Neural cell (in vitro differentiated cells): ENCODE measurements at regions not wholly inside any gene's neighbourhood (a gene's known extent, or its start where the extent isn't known, plus 50 kb on each side); places are given as distances from the start of the nearest gene placed in this dataset.

Experiments used
- H2AFZ ChIP-seq: fragments of 200-600, 300-800 bp; sonication (generic), shearing (Covaris generic); 2 replicates; pipeline ENCODE4 v1.6.0; 2014; ENCODE audit warnings: low read depth, mild to moderate bottlenecking, antibody characterized with exemption, low read length, moderate library complexity
- H3F3A ChIP-seq: fragments of 200-600 bp; shearing (Covaris generic); 2 replicates; pipeline ENCODE4 v1.6.1; 2016; ENCODE audit warnings: mild to moderate bottlenecking, moderate library complexity, mixed read lengths, antibody characterized with exemption, low read length; ENCODE audit not compliant: insufficient read depth, poor library complexity, severe bottlenecking
- H3K27ac ChIP-seq: fragments of 200-600, 300-800 bp; sonication (generic), shearing (Covaris generic); 2 replicates; pipeline ENCODE4 v1.5.1; 2014; ENCODE audit warnings: mild to moderate bottlenecking, low read length, moderate library complexity
- H3K27me3 ChIP-seq: fragments of 300-800, 200-600 bp; sonication (generic), shearing (Covaris generic); 2 replicates; pipeline ENCODE4 v1.6.0; 2014; ENCODE audit warnings: mild to moderate bottlenecking, low read depth, low read length, moderate library complexity; ENCODE audit not compliant: insufficient read depth
- H3K36me3 ChIP-seq: fragments of 300-800, 200-600 bp; sonication (generic), shearing (Covaris generic); 2 replicates; pipeline ENCODE4 v1.5.1; 2014; ENCODE audit warnings: mild to moderate bottlenecking, antibody characterized with exemption, low read length, moderate library complexity; ENCODE audit not compliant: insufficient read depth
- H3K4me2 ChIP-seq: fragments of 300-800, 200-600 bp; sonication (generic), shearing (Covaris generic); 2 replicates; pipeline ENCODE4 v1.6.0; 2014; ENCODE audit warnings: mild to moderate bottlenecking, low read length
- H3K4me3 ChIP-seq: fragments of 300-800, 200-600 bp; sonication (generic), shearing (Covaris generic); 2 replicates; pipeline ENCODE4 v1.5.1; 2014; ENCODE audit warnings: mild to moderate bottlenecking, low read length, moderate library complexity
- H3K79me2 ChIP-seq: fragments of 200-600 bp; shearing (Covaris generic); replicated peaks from 2 replicates; pipeline ENCODE4 v1.6.0; 2014; ENCODE audit warnings: mild to moderate bottlenecking, low read length, moderate library complexity; ENCODE audit not compliant: insufficient read depth
- H3K9ac ChIP-seq: fragments of 300-800, 200-600 bp; sonication (generic), shearing (Covaris generic); 2 replicates; pipeline ENCODE4 v1.6.1; 2016; ENCODE audit warnings: mild to moderate bottlenecking, low read length, mixed read lengths
- H3K9me2 ChIP-seq: fragments of 200-600 bp; shearing (Covaris generic); 2 replicates; pipeline ENCODE4 v1.6.1; 2016; ENCODE audit warnings: mild to moderate bottlenecking, low read length, mixed read lengths; ENCODE audit not compliant: insufficient read depth
- H3K9me3 ChIP-seq: fragments of 200-600, 300-800 bp; sonication (generic), shearing (Covaris generic); 2 replicates; pipeline ENCODE4 v1.6.1; 2016; ENCODE audit warnings: mild to moderate bottlenecking, mixed run types, low read length, moderate library complexity, mixed read lengths
- H4K20me1 ChIP-seq: fragments of 200-600 bp; shearing (Covaris generic); 2 replicates; pipeline ENCODE4 v1.6.1; 2016; ENCODE audit warnings: mild to moderate bottlenecking, mixed run types; ENCODE audit not compliant: insufficient read depth
- CTCF ChIP-seq: fragments of 450-650 bp; IDR thresholded peaks from 2 replicates; pipeline ENCODE4 v1.5.1; 2014; ENCODE audit warnings: antibody characterized with exemption, mild to moderate bottlenecking, moderate library complexity; ENCODE audit not compliant: poor library complexity, severe bottlenecking
- EP300 ChIP-seq: fragments of 450-650 bp; conservative IDR thresholded peaks from 2 replicates; pipeline ENCODE4 v1.6.1; 2014; ENCODE audit warnings: antibody characterized with exemption, mild to moderate bottlenecking, moderate library complexity; ENCODE audit not compliant: poor library complexity, severe bottlenecking
- EZH2 ChIP-seq: fragments of 200-600, 300-800 bp; shearing (Covaris generic), sonication (generic); IDR thresholded peaks from 2 replicates; pipeline ENCODE4 v1.6.1; 2014; ENCODE audit warnings: antibody characterized with exemption, low read length, borderline replicate concordance, mild to moderate bottlenecking; ENCODE audit not compliant: insufficient read depth, poor library complexity, severe bottlenecking
- MXI1 ChIP-seq: fragments of 450-650 bp; conservative IDR thresholded peaks from 2 replicates; pipeline ENCODE4 v1.6.1; 2014; ENCODE audit warnings: antibody characterized with exemption, mild to moderate bottlenecking; ENCODE audit not compliant: poor library complexity, severe bottlenecking
- POLR2AphosphoS5 ChIP-seq: IDR thresholded peaks from 2 replicates; pipeline ENCODE4 v1.6.1; 2012
- RAD21 ChIP-seq: fragments of 450-650 bp; conservative IDR thresholded peaks from 2 replicates; pipeline ENCODE4 v1.6.1; 2014; ENCODE audit warnings: antibody characterized with exemption, mild to moderate bottlenecking, moderate library complexity
- REST ChIP-seq: IDR thresholded peaks from 2 replicates; pipeline ENCODE4 v1.6.1; 2012; ENCODE audit warnings: borderline replicate concordance
- SMC3 ChIP-seq: fragments of 450-650 bp; conservative IDR thresholded peaks from 2 replicates; pipeline ENCODE4 v1.6.1; 2014; ENCODE audit warnings: antibody characterized with exemption, mild to moderate bottlenecking, moderate library complexity; ENCODE audit not compliant: poor library complexity

DNA sequence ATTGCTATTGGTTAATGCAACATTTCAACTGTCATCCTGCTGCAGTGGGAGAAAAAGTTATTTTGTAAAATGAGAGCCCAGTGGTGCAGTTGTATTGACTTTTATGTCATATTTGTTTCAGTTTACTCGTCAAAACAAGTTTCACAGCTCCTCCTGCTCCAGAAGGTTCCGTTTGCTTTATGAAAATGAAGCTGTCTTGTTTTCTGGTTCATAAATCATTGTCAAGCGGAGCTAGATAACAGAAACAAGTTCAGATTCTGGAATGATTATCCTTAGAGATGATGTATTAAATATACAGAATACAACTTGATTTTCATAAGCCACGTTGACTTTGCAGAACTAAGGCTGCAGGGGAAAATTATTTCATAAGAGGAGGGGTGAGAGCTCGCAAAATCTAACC lies 970.5 kb upstream of the NR2F2 start:
- no peak for TF ChIP-seq EZH2
- no peak overlapping the region for H3K4me3 ChIP-seq
- no peak overlapping the region for H2AFZ ChIP-seq
- H3K79me2 ChIP-seq = no peaks in the 10 kb centered on the region
- H3F3A ChIP-seq = no peaks in the 10 kb centered on the region
- H3K9me2 ChIP-seq = no peaks in the 10 kb centered on the region
- no peaks in the 10 kb centered on the region for H3K27me3 ChIP-seq
- no peak overlapping the region for H3K27ac ChIP-seq
- no peaks in the 10 kb centered on the region for H3K9me3 ChIP-seq
- no peak overlapping the region for H3K9ac ChIP-seq
- H3K4me2 ChIP-seq = no peak overlapping the region
- H4K20me1 ChIP-seq = no peaks in the 10 kb centered on the region
- H3K36me3 ChIP-seq = no peaks in the 10 kb centered on the region

- Histone ChIP-seq H3K36me3 (no peaks in the 10 kb centered on the region), H3K9me3 (no peaks in the 10 kb centered on the region), H3K79me2 (no peaks in the 10 kb centered on the region), H3K27me3 (no peaks in the 10 kb centered on the region), H3K27ac (no peak overlapping the region), H4K20me1 (no peaks in the 10 kb centered on the region), H3K4me2 (no peak overlapping the region), H3K4me3 (no peak overlapping the region), H2AFZ (no peak overlapping the region), H3F3A (no peaks in the 10 kb centered on the region), H3K9me2 (no peaks in the 10 kb centered on the region), H3K9ac (no peak overlapping the region)
- TF ChIP-seq RAD21 (no peak), EP300 (no peak)
These were observed 968.2 kb upstream of the NR2F2 start for GRCh38 chr15:95362306-95362705.

DNA sequence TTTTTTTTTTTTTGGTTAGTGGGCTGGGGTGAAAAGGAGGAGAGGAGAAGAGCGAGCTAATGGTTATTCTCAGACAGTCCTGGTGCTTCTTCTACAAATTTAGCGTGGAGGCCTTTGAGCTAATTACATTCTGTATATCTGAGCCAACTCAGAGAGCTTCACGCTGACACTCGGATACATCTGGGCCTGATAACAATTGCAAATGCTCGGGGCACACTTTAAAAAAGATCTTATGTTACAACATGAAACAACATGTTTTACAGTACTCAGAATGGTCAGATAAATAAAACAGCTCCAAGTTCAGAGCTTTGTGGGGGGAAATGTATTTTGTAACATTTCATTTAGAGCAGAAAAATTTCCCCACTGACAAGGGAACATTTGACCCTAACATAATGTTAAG lies 966.9 kb upstream of the NR2F2 start:
- Histone ChIP-seq H3K4me3 (no peak overlapping the region), H3K36me3 (no peaks in the 10 kb centered on the region), H3K9ac (no peak overlapping the region), H3K4me2 (no peak overlapping the region), H3F3A (no peaks in the 10 kb centered on the region), H4K20me1 (no peaks in the 10 kb centered on the region), H3K79me2 (no peaks in the 10 kb centered on the region), H3K9me3 (no peaks in the 10 kb centered on the region), H2AFZ (no peak overlapping the region), H3K9me2 (no peaks in the 10 kb centered on the region), H3K27me3 (no peaks in the 10 kb centered on the region), H3K27ac (no peak overlapping the region)
- TF ChIP-seq EZH2 (no peak), EP300 (no peak), RAD21 (no peak), CTCF (no peak), REST (no peak), MXI1 (no peak), SMC3 (no peak), POLR2AphosphoS5 (no peak)
